ENCODE measurements at regions not wholly inside any gene's neighbourhood (a gene's known extent, or its start where the extent isn't known, plus 50 kb on each side); places are given as distances from the start of the nearest gene placed in this dataset.

DNA sequence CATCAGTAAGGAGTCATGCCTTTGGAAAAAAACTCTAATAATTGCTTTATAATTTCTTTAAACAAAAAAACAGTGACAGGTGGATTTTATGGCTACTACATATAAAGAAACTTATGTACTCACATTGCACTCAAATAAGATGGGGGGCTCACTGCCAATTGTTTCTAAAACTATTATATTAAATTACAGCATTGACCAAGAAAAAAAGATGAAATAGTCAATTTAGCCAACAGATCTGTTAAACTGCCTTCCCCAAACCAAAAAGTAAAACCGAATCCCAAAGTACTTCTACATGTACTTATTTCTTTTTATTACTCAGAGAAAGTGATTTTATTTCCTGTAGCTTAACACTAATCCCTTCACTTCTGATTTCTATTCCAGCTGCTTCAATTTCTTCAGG, 716.8 kb upstream of the SLITRK5 start (continued):
- TF ChIP-seq BRD4 (CRISPR knock-in tag; IDR thresholded peaks at IDR 0.05) (no peak), ZNF24 (IDR thresholded peaks at IDR 0.05) (no peak), ZNF260 (CRISPR knock-in tag; IDR thresholded peaks at IDR 0.05; ENCODE audit: borderline replicate concordance, low read depth) (no peak), NFE2L1 (CRISPR knock-in tag; IDR thresholded peaks at IDR 0.05; ENCODE audit: borderline replicate concordance) (no peak), CC2D1A (CRISPR knock-in tag; IDR thresholded peaks at IDR 0.05) (no peak), REXO4 (CRISPR knock-in tag; IDR thresholded peaks at IDR 0.05; ENCODE audit: borderline replicate concordance) (no peak), HMGA1 (CRISPR knock-in tag; conservative IDR thresholded peaks at IDR 0.05) (no peak)

DNA sequence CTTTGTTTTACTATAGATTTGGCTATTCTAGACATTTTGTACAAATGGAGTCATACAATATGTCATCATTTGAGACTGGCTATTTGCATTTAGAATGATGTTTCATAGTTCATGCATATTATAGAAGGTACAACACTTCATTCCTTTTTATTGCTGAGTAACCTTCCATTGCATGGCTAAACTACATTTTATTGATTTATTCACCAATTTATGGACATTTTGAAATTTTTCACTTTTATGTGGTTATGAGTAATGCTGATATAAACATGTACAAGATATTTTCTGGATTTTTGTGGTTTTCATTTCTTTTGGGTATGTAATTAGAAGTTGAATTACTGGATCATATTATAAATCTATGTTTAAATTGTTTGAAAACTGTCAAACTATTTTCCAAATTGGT, 710.3 kb upstream of the SLITRK5 start:
- H3K27ac ChIP-seq (ENCODE audit: extremely low read length, insufficient read depth, low read length) = no peak overlapping the region
- FAIRE-seq (no peak), DNase-seq (ENCODE audit: low spot score) (no peak), ATAC-seq (no peak)
- H2AFZ ChIP-seq (ENCODE audit: low read length) = no peak overlapping the region
- H3K79me2 ChIP-seq (ENCODE audit: insufficient read depth, low read length) = no peaks in the 10 kb centered on the region
- no peak for TF ChIP-seq GFI1 (CRISPR knock-in tag; IDR thresholded peaks at IDR 0.05; ENCODE audit: borderline replicate concordance)
- TF ChIP-seq, protein P1, sequence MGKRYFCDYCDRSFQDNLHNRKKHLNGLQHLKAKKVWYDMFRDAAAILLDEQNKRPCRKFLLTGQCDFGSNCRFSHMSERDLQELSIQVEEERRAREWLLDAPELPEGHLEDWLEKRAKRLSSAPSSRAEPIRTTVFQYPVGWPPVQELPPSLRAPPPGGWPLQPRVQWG (CRISPR knock-in tag; IDR thresholded peaks at IDR 0.05; ENCODE audit: borderline replicate concordance, low read depth) = no peak
- TF ChIP-seq, protein P2, sequence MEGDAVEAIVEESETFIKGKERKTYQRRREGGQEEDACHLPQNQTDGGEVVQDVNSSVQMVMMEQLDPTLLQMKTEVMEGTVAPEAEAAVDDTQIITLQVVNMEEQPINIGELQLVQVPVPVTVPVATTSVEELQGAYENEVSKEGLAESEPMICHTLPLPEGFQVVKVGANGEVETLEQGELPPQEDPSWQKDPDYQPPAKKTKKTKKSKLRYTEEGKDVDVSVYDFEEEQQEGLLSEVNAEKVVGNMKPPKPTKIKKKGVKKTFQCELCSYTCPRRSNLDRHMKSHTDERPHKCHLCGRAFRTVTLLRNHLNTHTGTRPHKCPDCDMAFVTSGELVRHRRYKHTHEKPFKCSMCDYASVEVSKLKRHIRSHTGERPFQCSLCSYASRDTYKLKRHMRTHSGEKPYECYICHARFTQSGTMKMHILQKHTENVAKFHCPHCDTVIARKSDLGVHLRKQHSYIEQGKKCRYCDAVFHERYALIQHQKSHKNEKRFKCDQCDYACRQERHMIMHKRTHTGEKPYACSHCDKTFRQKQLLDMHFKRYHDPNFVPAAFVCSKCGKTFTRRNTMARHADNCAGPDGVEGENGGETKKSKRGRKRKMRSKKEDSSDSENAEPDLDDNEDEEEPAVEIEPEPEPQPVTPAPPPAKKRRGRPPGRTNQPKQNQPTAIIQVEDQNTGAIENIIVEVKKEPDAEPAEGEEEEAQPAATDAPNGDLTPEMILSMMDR (CRISPR knock-in tag; IDR thresholded peaks at IDR 0.05) = no peak
- TF ChIP-seq, protein P3, sequence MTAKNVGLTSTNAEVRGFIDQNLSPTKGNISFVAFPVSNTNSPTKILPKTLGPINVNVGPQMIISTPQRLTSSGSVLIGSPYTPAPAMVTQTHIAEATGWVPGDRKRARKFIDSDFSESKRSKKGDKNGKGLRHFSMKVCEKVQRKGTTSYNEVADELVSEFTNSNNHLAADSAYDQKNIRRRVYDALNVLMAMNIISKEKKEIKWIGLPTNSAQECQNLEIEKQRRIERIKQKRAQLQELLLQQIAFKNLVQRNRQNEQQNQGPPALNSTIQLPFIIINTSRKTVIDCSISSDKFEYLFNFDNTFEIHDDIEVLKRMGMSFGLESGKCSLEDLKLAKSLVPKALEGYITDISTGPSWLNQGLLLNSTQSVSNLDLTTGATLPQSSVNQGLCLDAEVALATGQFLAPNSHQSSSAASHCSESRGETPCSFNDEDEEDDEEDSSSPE (CRISPR knock-in tag; IDR thresholded peaks at IDR 0.05) = no peak
- TF ChIP-seq NFATC3 (CRISPR knock-in tag; IDR thresholded peaks at IDR 0.05) = no peak
- TF ChIP-seq, protein P4, sequence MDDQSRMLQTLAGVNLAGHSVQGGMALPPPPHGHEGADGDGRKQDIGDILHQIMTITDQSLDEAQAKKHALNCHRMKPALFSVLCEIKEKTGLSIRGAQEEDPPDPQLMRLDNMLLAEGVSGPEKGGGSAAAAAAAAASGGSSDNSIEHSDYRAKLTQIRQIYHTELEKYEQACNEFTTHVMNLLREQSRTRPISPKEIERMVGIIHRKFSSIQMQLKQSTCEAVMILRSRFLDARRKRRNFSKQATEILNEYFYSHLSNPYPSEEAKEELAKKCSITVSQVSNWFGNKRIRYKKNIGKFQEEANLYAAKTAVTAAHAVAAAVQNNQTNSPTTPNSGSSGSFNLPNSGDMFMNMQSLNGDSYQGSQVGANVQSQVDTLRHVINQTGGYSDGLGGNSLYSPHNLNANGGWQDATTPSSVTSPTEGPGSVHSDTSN (CRISPR knock-in tag; IDR thresholded peaks at IDR 0.05; ENCODE audit: borderline replicate concordance) = no peak
- TF ChIP-seq, protein P5, sequence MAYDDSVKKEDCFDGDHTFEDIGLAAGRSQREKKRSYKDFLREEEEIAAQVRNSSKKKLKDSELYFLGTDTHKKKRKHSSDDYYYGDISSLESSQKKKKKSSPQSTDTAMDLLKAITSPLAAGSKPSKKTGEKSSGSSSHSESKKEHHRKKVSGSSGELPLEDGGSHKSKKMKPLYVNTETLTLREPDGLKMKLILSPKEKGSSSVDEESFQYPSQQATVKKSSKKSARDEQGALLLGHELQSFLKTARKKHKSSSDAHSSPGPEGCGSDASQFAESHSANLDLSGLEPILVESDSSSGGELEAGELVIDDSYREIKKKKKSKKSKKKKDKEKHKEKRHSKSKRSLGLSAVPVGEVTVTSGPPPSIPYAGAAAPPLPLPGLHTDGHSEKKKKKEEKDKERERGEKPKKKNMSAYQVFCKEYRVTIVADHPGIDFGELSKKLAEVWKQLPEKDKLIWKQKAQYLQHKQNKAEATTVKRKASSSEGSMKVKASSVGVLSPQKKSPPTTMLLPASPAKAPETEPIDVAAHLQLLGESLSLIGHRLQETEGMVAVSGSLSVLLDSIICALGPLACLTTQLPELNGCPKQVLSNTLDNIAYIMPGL (CRISPR knock-in tag; IDR thresholded peaks at IDR 0.05; ENCODE audit: borderline replicate concordance in 1 of 2, low read depth in 1 of 2) = no peak
- no peak for TF ChIP-seq IKZF4 (CRISPR knock-in tag; IDR thresholded peaks at IDR 0.05; ENCODE audit: borderline replicate concordance, low read depth, not compliant biosample characterization)
- TF ChIP-seq SRSF9 (IDR thresholded peaks at IDR 0.05; ENCODE audit: borderline replicate concordance, insufficient read depth, low read depth, low read length, poor library complexity, severe bottlenecking) = no peak
- TF ChIP-seq SMARCE1 (IDR thresholded peaks at IDR 0.05; ENCODE audit: borderline replicate concordance) = no peak
- ChIA-PET POLR2A (no interaction called here), CTCF (ENCODE audit: low intra/inter-chr PET ratio, low total read pairs) (no interaction called here)
- H3K4me2 ChIP-seq (ENCODE audit: low read depth, low read length) = no peak overlapping the region
- no TSS peak for BruUV-seq (replicated peaks)
- no peaks in the 10 kb centered on the region for H3K9me3 ChIP-seq (ENCODE audit: low read length)
- intact Hi-C loops (cut with micrococcal nuclease; ENCODE audit: unreplicated experiment) (no loop called here), in situ Hi-C loops (cut with HindIII; ENCODE audit: extremely low pct_ligation_motif_present, low pct_unique_long_range_greater_than_20kb) (no loop called here)
- H3K4me1 ChIP-seq (ENCODE audit: insufficient read depth, low read length) = no peaks in the 10 kb centered on the region
- H3K36me3 ChIP-seq (replicated peaks in 1 of 2; ENCODE audit: control insufficient read depth in 1 of 2, insufficient read depth in 2 of 2, low read length in 2 of 2) = no peaks in the 10 kb centered on the region
- no peak overlapping the region for H3K4me3 ChIP-seq (replicated peaks in 1 of 3; ENCODE audit: insufficient read depth in 1 of 3, low read depth in 2 of 3, low read length in 3 of 3)
- H4K20me1 ChIP-seq (ENCODE audit: insufficient read depth, low read length) = no peaks in the 10 kb centered on the region
- no peak overlapping the region for H3K9ac ChIP-seq (ENCODE audit: insufficient read depth, low read depth, low read length)
- H3K27me3 ChIP-seq (ENCODE audit: control insufficient read depth in 1 of 2, insufficient read depth in 2 of 2, low read length in 2 of 2) = no peaks in the 10 kb centered on the region

All from HepG2 (cell line).